ENCODE measurements at regions not wholly inside any gene's neighbourhood (a gene's known extent, or its start where the extent isn't known, plus 50 kb on each side); places are given as distances from the start of the nearest gene placed in this dataset.

DNA sequence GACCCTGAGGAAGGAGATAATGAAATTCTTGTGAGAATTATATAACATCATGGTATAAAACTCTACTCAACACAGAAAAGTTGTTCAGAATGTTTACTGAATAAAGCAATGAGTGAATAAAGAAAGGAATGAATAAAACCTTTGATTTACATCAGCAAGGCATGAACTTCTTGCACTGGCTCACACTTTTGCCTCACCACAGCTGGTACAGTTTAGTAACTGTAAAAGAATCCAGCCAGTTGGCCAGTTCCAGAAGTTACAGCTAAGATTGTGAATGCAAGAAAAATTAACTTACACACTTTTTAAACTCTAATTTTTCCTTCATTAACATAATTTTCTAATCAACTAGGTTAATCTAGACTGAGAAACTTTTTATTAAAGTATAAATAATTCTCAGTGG, 490.9 kb downstream of the NFIB start:
- no peak for TF ChIP-seq EP300 (IDR thresholded peaks at IDR 0.05)
- TF ChIP-seq, protein P1, sequence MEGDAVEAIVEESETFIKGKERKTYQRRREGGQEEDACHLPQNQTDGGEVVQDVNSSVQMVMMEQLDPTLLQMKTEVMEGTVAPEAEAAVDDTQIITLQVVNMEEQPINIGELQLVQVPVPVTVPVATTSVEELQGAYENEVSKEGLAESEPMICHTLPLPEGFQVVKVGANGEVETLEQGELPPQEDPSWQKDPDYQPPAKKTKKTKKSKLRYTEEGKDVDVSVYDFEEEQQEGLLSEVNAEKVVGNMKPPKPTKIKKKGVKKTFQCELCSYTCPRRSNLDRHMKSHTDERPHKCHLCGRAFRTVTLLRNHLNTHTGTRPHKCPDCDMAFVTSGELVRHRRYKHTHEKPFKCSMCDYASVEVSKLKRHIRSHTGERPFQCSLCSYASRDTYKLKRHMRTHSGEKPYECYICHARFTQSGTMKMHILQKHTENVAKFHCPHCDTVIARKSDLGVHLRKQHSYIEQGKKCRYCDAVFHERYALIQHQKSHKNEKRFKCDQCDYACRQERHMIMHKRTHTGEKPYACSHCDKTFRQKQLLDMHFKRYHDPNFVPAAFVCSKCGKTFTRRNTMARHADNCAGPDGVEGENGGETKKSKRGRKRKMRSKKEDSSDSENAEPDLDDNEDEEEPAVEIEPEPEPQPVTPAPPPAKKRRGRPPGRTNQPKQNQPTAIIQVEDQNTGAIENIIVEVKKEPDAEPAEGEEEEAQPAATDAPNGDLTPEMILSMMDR (IDR thresholded peaks at IDR 0.05): no peak

All from gastroesophageal sphincter (tissue), 3 donors.